Endothelial cell of umbilical vein (primary cell): ENCODE measurements at regions not wholly inside any gene's neighbourhood (a gene's known extent, or its start where the extent isn't known, plus 50 kb on each side); places are given as distances from the start of the nearest gene placed in this dataset.

Experiments
- BruUV-seq: library from RNA; stranded (reverse); fragments of 400-500 nt; replicated peaks from 2 replicates; lab custom pipeline; 2021; lab: Mats Ljungman, UMichigan
- CTCF ChIA-PET: fragments of 300-600, 350-600 bp; sonication (Branson Sonifier 250); formaldehyde crosslinking; loops from one replicate; lab custom pipeline; 2021; ENCODE audit warnings: antibody characterized with exemption, inconsistent platforms; lab: Charles Lee
- POLR2A ChIA-PET: fragments of 300-600, 350-600 bp; sonication (Branson Sonifier 250); formaldehyde crosslinking; loops from one replicate; lab custom pipeline; 2021; ENCODE audit warnings: antibody characterized with exemption, inconsistent platforms; lab: Charles Lee
- DNase-seq: peaks from one replicate; pipeline ENCODE4 v3.0.0-alpha.2; 2011; ENCODE audit warnings: low read depth, low spot score
- FAIRE-seq: peaks from 2 replicates; lab custom pipeline; 2011; peaks lifted over from hg19 to GRCh38; lab: Jason Lieb, UNC
- H2AFZ ChIP-seq: 2 replicates; pipeline ENCODE4 v1.6.0; 2012; ENCODE audit warnings: low read depth, low read length, control low read depth, inconsistent platforms
- H3K27ac ChIP-seq: 2 replicates; pipeline ENCODE4 v1.5.1; 2011; ENCODE audit warnings: low read depth, mild to moderate bottlenecking, control low read depth, low read length, moderate library complexity; ENCODE audit not compliant: insufficient read depth
- H3K27me3 ChIP-seq, 2 experiments: 2 replicates each; pipeline versions ENCODE4 v1.6.0 to v1.6.1; 2011; ENCODE audit warnings: low read length in 2 of 2, mixed read lengths in 1 of 2; ENCODE audit not compliant: control insufficient read depth in 2 of 2, insufficient read depth in 2 of 2
- H3K36me3 ChIP-seq, 2 experiments: 2 replicates in 1 of 2; 3 replicates in 1 of 2; pipeline ENCODE4 v1.5.1; 2011; ENCODE audit warnings: low read length in 2 of 2, mild to moderate bottlenecking in 1 of 2, moderate library complexity in 1 of 2; ENCODE audit not compliant: control insufficient read depth in 2 of 2, insufficient read depth in 2 of 2; ENCODE audit errors: extremely low read depth in 1 of 2
- H3K4me1 ChIP-seq: 3 replicates; pipeline ENCODE4 v1.5.1; 2011; ENCODE audit warnings: mild to moderate bottlenecking, low read length; ENCODE audit not compliant: control insufficient read depth, insufficient read depth; ENCODE audit errors: extremely low read depth
- H3K4me2 ChIP-seq: 2 replicates; pipeline ENCODE4 v1.6.1; 2011; ENCODE audit warnings: low read length, control low read depth, mixed read lengths; ENCODE audit not compliant: insufficient read depth
- H3K4me3 ChIP-seq, 3 experiments: fragments of 200-600 bp in 1 of 3; sonication (generic), shearing (Covaris generic) in 1 of 3; replicated peaks in 1 of 3; 2 replicates each; pipeline ENCODE4 v1.5.1; 2011 to 2016; ENCODE audit warnings: control low read depth in 3 of 3, low read length in 3 of 3, mild to moderate bottlenecking in 2 of 3, inconsistent platforms in 1 of 3, low read depth in 1 of 3, moderate library complexity in 1 of 3; ENCODE audit not compliant: insufficient read depth in 1 of 3
- H3K79me2 ChIP-seq: 2 replicates; pipeline ENCODE4 v1.6.0; 2012; ENCODE audit warnings: low read length, inconsistent platforms; ENCODE audit not compliant: control insufficient read depth, insufficient read depth
- H3K9ac ChIP-seq: replicated peaks from 2 replicates; pipeline ENCODE3; 2011; ENCODE audit warnings: low read length, control low read depth; ENCODE audit not compliant: insufficient read depth; ENCODE audit errors: extremely low read depth
- H3K9me1 ChIP-seq: replicated peaks from 3 replicates; pipeline ENCODE4 v1.6.0; 2011; ENCODE audit warnings: mild to moderate bottlenecking, low read length; ENCODE audit not compliant: control insufficient read depth, insufficient read depth; ENCODE audit errors: extremely low read depth
- H3K9me3 ChIP-seq: replicated peaks from 2 replicates; pipeline ENCODE4 v1.5.1; 2012; ENCODE audit warnings: low read length, inconsistent platforms; ENCODE audit not compliant: control insufficient read depth, insufficient read depth
- H4K20me1 ChIP-seq: replicated peaks from 2 replicates; pipeline ENCODE3; 2011; ENCODE audit warnings: mild to moderate bottlenecking, low read length; ENCODE audit not compliant: control insufficient read depth, insufficient read depth; ENCODE audit errors: extremely low read depth
- EZH2 ChIP-seq: IDR thresholded peaks from 2 replicates; pipeline ENCODE4 v1.6.1; 2012; ENCODE audit warnings: borderline replicate concordance, low read depth, mild to moderate bottlenecking, moderate library complexity, low read length, inconsistent platforms; ENCODE audit not compliant: severe bottlenecking
- FOS ChIP-seq: IDR thresholded peaks from 2 replicates; pipeline ENCODE4 v1.6.1; 2011; ENCODE audit warnings: mild to moderate bottlenecking, low read length, moderate library complexity, borderline replicate concordance; ENCODE audit not compliant: insufficient read depth
- GATA2 ChIP-seq: IDR thresholded peaks from 2 replicates; pipeline ENCODE4 v1.7.0; 2011; ENCODE audit warnings: low read depth, mild to moderate bottlenecking, moderate library complexity, mixed read lengths, low read length; ENCODE audit not compliant: insufficient read length, insufficient read depth
- JUN ChIP-seq: IDR thresholded peaks from 2 replicates; pipeline ENCODE4 v1.6.1; 2011; ENCODE audit warnings: borderline replicate concordance, low read depth; ENCODE audit not compliant: insufficient read length, insufficient read depth
- MYC ChIP-seq: IDR thresholded peaks from one replicate; pipeline ENCODE4 v1.6.1; 2011; ENCODE audit warnings: mild to moderate bottlenecking, low read depth, low read length
- POLR2A ChIP-seq: IDR thresholded peaks from 2 replicates; pipeline ENCODE4 v1.6.1; 2012; ENCODE audit warnings: low read depth, mild to moderate bottlenecking, control low read depth, low read length
- POLR2AphosphoS5 ChIP-seq: IDR thresholded peaks from 2 replicates; pipeline ENCODE4 v1.6.1; 2012; ENCODE audit warnings: low read depth, mild to moderate bottlenecking, control low read depth, low read length, moderate library complexity; ENCODE audit not compliant: insufficient read depth
- dilution Hi-C: fragments of 300-500 bp; cut with MboI; formaldehyde crosslinking; loops from one replicate; pipeline ENCODE4 v1.15.0; 2019; ENCODE audit warnings: low sequenced_read_pairs; ENCODE audit not compliant: extremely low pct_ligation_motif_present
- intact Hi-C: fragments of 100-400 bp; cut with micrococcal nuclease; formaldehyde crosslinking; loops from one replicate; pipeline ENCODE4 v1.10.0; 2022
- TF ChIP-seq, protein P1 (sequence below), 2 donors: IDR thresholded peaks; 1 replicate in 1 of 2; 2 replicates in 1 of 2; pipeline ENCODE4 v1.5.1; 2011; ENCODE audit warnings: low read length in 2 of 2, mild to moderate bottlenecking in 2 of 2, moderate library complexity in 2 of 2, control low read depth in 1 of 2, inconsistent platforms in 1 of 2, low read depth in 1 of 2; ENCODE audit not compliant: insufficient read depth in 1 of 2; ENCODE audit errors: extremely low read depth in 1 of 2
- TF ChIP-seq, protein P2 (sequence below): IDR thresholded peaks from 2 replicates; pipeline ENCODE4 v1.6.1; 2011; ENCODE audit not compliant: insufficient read depth, insufficient read length

DNA sequence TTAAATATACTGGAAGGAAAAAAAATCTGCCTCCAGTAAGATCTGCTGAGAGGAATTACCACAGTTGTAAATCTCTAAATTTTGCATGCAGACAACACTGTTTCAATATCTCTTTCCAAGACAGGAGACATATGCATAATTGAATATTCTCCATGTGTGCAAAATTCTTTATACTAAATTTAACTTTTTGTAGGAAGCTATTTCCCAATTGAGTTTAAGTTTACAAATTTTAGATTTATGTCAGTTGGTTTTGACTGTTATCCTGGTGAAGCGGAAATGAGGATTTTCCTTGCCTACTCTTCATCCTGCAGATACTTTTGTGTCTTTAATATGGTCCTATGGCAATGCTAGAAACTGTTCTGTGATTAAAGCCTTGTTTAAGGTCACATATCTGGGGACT is 1352.9 kb downstream of the FSTL5 start:
- H3K4me1 ChIP-seq, result no peaks in the 10 kb centered on the region
- no peak for FAIRE-seq
- CTCF ChIA-PET, result no interaction called here
- no peak for DNase-seq
- H3K9me1 ChIP-seq, result no peaks in the 10 kb centered on the region
- H3K4me3 ChIP-seq, result no peak overlapping the region
- no peaks in the 10 kb centered on the region for H3K27me3 ChIP-seq
- TF ChIP-seq FOS (no peak), MYC (no peak), POLR2A (no peak), EZH2 (no peak)
- H3K27ac ChIP-seq, result no peak overlapping the region
- H4K20me1 ChIP-seq, result no peaks in the 10 kb centered on the region
- POLR2A ChIA-PET, result no interaction called here
- intact Hi-C loops, result no loop called here
- H3K79me2 ChIP-seq, result no peaks in the 10 kb centered on the region
- H3K9ac ChIP-seq, result no peak overlapping the region
- no peak overlapping the region for H3K4me2 ChIP-seq
- no TSS peak for BruUV-seq
- dilution Hi-C loops, result no loop called here
- no peak overlapping the region for H2AFZ ChIP-seq
- no peaks in the 10 kb centered on the region for H3K36me3 ChIP-seq
- peaks cover 2% of the 10 kb centered on the region for H3K9me3 ChIP-seq

DNA sequence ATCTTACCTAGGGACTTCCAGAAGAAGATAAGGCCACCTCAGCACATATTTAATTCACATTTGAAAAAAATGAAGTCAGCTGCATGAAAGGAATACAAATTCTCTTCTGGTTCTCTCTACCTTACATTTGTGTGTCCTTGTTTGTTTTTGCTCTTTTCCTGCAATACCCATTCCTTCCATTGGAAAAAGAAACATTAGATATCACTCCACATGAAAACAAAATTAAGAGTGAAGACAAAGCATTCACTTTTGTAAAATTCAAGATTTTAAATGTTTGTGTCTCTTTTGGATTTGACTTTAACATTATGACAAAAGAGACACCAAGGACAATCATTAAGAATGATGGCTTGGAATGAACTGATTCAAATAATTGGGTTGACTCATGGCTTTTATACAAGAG is 1351.8 kb downstream of the FSTL5 start:
- no peak overlapping the region for H2AFZ ChIP-seq
- no peaks in the 10 kb centered on the region for H3K4me1 ChIP-seq
- H3K9me1 ChIP-seq, result no peaks in the 10 kb centered on the region
- H3K27me3 ChIP-seq, result no peaks in the 10 kb centered on the region
- H4K20me1 ChIP-seq, result no peaks in the 10 kb centered on the region
- ChIA-PET CTCF (no interaction called here), POLR2A (no interaction called here)
- no peak overlapping the region for H3K4me3 ChIP-seq
- no peak overlapping the region for H3K9ac ChIP-seq
- no peak overlapping the region for H3K4me2 ChIP-seq
- no peak for FAIRE-seq
- H3K27ac ChIP-seq, result no peak overlapping the region
- no TSS peak for BruUV-seq
- peaks cover 2% of the 10 kb centered on the region for H3K9me3 ChIP-seq
- intact Hi-C loops, result no loop called here
- dilution Hi-C loops, result no loop called here
- no peak for DNase-seq
- H3K36me3 ChIP-seq, result no peaks in the 10 kb centered on the region
- no peaks in the 10 kb centered on the region for H3K79me2 ChIP-seq
- TF ChIP-seq GATA2 (no peak), JUN (no peak), POLR2A (no peak), FOS (no peak), EZH2 (no peak), POLR2AphosphoS5 (no peak), MYC (no peak)
- TF ChIP-seq, protein P1, sequence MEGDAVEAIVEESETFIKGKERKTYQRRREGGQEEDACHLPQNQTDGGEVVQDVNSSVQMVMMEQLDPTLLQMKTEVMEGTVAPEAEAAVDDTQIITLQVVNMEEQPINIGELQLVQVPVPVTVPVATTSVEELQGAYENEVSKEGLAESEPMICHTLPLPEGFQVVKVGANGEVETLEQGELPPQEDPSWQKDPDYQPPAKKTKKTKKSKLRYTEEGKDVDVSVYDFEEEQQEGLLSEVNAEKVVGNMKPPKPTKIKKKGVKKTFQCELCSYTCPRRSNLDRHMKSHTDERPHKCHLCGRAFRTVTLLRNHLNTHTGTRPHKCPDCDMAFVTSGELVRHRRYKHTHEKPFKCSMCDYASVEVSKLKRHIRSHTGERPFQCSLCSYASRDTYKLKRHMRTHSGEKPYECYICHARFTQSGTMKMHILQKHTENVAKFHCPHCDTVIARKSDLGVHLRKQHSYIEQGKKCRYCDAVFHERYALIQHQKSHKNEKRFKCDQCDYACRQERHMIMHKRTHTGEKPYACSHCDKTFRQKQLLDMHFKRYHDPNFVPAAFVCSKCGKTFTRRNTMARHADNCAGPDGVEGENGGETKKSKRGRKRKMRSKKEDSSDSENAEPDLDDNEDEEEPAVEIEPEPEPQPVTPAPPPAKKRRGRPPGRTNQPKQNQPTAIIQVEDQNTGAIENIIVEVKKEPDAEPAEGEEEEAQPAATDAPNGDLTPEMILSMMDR (IDR thresholded peaks at IDR 0.05; ENCODE audit: extremely low read depth in 1 of 2, insufficient read depth in 1 of 2, low read depth in 1 of 2, low read length in 2 of 2), result no peak
- TF ChIP-seq, protein P2, sequence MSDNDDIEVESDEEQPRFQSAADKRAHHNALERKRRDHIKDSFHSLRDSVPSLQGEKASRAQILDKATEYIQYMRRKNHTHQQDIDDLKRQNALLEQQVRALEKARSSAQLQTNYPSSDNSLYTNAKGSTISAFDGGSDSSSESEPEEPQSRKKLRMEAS, result no peak
